ENCODE measurements at regions not wholly inside any gene's neighbourhood (a gene's known extent, or its start where the extent isn't known, plus 50 kb on each side); places are given as distances from the start of the nearest gene placed in this dataset.

GRCh38 chr2:192783643-192784042 is 588.9 kb upstream of the TMEFF2 start:
- Histone ChIP-seq H3K9me2 (no peaks in the 10 kb centered on the region), H3K79me2 (ENCODE audit: insufficient read depth) (no peaks in the 10 kb centered on the region), H3K27me3 (ENCODE audit: insufficient read depth) (no peaks in the 10 kb centered on the region), H3K9ac (no peak overlapping the region), H3F3A (replicated peaks; ENCODE audit: insufficient read depth) (no peaks in the 10 kb centered on the region), H4K20me1 (ENCODE audit: insufficient read depth) (no peaks in the 10 kb centered on the region), H3K9me3 (no peaks in the 10 kb centered on the region), H3K4me3 (ENCODE audit: low read depth in 2 of 2, low read length in 1 of 2) (no peak overlapping the region), H2AFZ (ENCODE audit: low read depth) (no peak overlapping the region), H3K4me1 (ENCODE audit: control insufficient read depth in 1 of 2, insufficient read depth in 2 of 2, low read depth in 1 of 2, low read length in 1 of 2) (no peaks in the 10 kb centered on the region), H3K4me2 (no peak overlapping the region), H3K36me3 (replicated peaks in 1 of 2; ENCODE audit: control insufficient read depth in 1 of 2, insufficient read depth in 2 of 2, low read length in 1 of 2) (no peaks in the 10 kb centered on the region), H3K27ac (ENCODE audit: low read depth in 2 of 2, low read length in 1 of 2) (no peak overlapping the region)
- POLR2A ChIA-PET = no interaction called here
- no peak for TF ChIP-seq RCOR1 (IDR thresholded peaks at IDR 0.05; ENCODE audit: low read length)
- 60% methylated on average over 3 of the region's 3 CpGs for WGBS (ENCODE audit: low lambda C conversion rate)
- DNase-seq = no peak
- CTCF ChIA-PET = interaction anchor here (1.3 kb wide), 1 partner anchor 34 kb away, joined by 4 read pairs; no protein-coding TSS in a partner anchor

- H3K4me3 ChIP-seq (ENCODE audit: low read depth in 2 of 2, low read length in 1 of 2) = no peak overlapping the region
- H3K4me1 ChIP-seq (ENCODE audit: control insufficient read depth in 1 of 2, insufficient read depth in 2 of 2, low read depth in 1 of 2, low read length in 1 of 2) = no peaks in the 10 kb centered on the region
- no peaks in the 10 kb centered on the region for H3K9me3 ChIP-seq
- H3F3A ChIP-seq (replicated peaks; ENCODE audit: insufficient read depth) = no peaks in the 10 kb centered on the region
- DNase-seq = no peak
- no peak for TF ChIP-seq NRF1 (IDR thresholded peaks at IDR 0.05; ENCODE audit: low read depth, low read length)
- TF ChIP-seq JUND (IDR thresholded peaks at IDR 0.05) = no peak
- TF ChIP-seq YY1 (IDR thresholded peaks at IDR 0.05; ENCODE audit: low read depth) = no peak
- no peak for TF ChIP-seq FOXJ3 (CRISPR knock-in tag; IDR thresholded peaks at IDR 0.05)
- no peak for TF ChIP-seq RFX5 (IDR thresholded peaks at IDR 0.05; ENCODE audit: low read length)
- TF ChIP-seq RAD21 (IDR thresholded peaks at IDR 0.05; ENCODE audit: low read length) = no peak
- no peak for TF ChIP-seq FOXM1 (IDR thresholded peaks at IDR 0.05; ENCODE audit: low read depth)
- TF ChIP-seq, protein P1, sequence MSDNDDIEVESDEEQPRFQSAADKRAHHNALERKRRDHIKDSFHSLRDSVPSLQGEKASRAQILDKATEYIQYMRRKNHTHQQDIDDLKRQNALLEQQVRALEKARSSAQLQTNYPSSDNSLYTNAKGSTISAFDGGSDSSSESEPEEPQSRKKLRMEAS (IDR thresholded peaks at IDR 0.05; ENCODE audit: low read depth) = no peak
- no peak for TF ChIP-seq RCOR1 (IDR thresholded peaks at IDR 0.05; ENCODE audit: low read length)
- TF ChIP-seq SIN3A (IDR thresholded peaks at IDR 0.05; ENCODE audit: borderline replicate concordance, low read depth, low read length) = no peak
- no peak for TF ChIP-seq CHD2 (IDR thresholded peaks at IDR 0.05; ENCODE audit: low read length, partially characterized antibody)
- no peak for TF ChIP-seq ZBTB33 (IDR thresholded peaks at IDR 0.05; ENCODE audit: borderline replicate concordance, low read depth)
- TF ChIP-seq NFIC (IDR thresholded peaks at IDR 0.05; ENCODE audit: borderline replicate concordance) = no peak
- TF ChIP-seq, protein P2, sequence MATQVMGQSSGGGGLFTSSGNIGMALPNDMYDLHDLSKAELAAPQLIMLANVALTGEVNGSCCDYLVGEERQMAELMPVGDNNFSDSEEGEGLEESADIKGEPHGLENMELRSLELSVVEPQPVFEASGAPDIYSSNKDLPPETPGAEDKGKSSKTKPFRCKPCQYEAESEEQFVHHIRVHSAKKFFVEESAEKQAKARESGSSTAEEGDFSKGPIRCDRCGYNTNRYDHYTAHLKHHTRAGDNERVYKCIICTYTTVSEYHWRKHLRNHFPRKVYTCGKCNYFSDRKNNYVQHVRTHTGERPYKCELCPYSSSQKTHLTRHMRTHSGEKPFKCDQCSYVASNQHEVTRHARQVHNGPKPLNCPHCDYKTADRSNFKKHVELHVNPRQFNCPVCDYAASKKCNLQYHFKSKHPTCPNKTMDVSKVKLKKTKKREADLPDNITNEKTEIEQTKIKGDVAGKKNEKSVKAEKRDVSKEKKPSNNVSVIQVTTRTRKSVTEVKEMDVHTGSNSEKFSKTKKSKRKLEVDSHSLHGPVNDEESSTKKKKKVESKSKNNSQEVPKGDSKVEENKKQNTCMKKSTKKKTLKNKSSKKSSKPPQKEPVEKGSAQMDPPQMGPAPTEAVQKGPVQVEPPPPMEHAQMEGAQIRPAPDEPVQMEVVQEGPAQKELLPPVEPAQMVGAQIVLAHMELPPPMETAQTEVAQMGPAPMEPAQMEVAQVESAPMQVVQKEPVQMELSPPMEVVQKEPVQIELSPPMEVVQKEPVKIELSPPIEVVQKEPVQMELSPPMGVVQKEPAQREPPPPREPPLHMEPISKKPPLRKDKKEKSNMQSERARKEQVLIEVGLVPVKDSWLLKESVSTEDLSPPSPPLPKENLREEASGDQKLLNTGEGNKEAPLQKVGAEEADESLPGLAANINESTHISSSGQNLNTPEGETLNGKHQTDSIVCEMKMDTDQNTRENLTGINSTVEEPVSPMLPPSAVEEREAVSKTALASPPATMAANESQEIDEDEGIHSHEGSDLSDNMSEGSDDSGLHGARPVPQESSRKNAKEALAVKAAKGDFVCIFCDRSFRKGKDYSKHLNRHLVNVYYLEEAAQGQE (IDR thresholded peaks at IDR 0.05; ENCODE audit: low read depth, low read length) = no peak
- TF ChIP-seq, protein P3, sequence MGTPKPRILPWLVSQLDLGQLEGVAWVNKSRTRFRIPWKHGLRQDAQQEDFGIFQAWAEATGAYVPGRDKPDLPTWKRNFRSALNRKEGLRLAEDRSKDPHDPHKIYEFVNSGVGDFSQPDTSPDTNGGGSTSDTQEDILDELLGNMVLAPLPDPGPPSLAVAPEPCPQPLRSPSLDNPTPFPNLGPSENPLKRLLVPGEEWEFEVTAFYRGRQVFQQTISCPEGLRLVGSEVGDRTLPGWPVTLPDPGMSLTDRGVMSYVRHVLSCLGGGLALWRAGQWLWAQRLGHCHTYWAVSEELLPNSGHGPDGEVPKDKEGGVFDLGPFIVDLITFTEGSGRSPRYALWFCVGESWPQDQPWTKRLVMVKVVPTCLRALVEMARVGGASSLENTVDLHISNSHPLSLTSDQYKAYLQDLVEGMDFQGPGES (IDR thresholded peaks at IDR 0.05; ENCODE audit: low read depth, low read length) = no peak
- TF ChIP-seq EZH2phosphoT487 (IDR thresholded peaks at IDR 0.05; ENCODE audit: borderline replicate concordance, low read depth) = no peak
- no peak for TF ChIP-seq EP300 (IDR thresholded peaks at IDR 0.05; ENCODE audit: borderline replicate concordance in 1 of 2, low read depth in 1 of 2, low read length in 1 of 2)
- no peaks in the 10 kb centered on the region for H3K27me3 ChIP-seq (ENCODE audit: insufficient read depth)
- no peaks in the 10 kb centered on the region for H4K20me1 ChIP-seq (ENCODE audit: insufficient read depth)
- no peak overlapping the region for H3K27ac ChIP-seq (ENCODE audit: low read depth in 2 of 2, low read length in 1 of 2)
- H3K4me2 ChIP-seq = no peak overlapping the region
- H3K36me3 ChIP-seq (replicated peaks in 1 of 2; ENCODE audit: control insufficient read depth in 1 of 2, insufficient read depth in 2 of 2, low read length in 1 of 2) = no peaks in the 10 kb centered on the region
- no peak overlapping the region for H2AFZ ChIP-seq (ENCODE audit: low read depth)
- H3K9ac ChIP-seq = no peak overlapping the region
- H3K79me2 ChIP-seq (ENCODE audit: insufficient read depth) = no peaks in the 10 kb centered on the region
- no peaks in the 10 kb centered on the region for H3K9me2 ChIP-seq
- ChIA-PET POLR2A (no interaction called here), CTCF (interaction anchor here (1.8 kb wide), 1 partner anchor 26 kb away, joined by 3 read pairs; no protein-coding TSS in a partner anchor)
- WGBS (ENCODE audit: low lambda C conversion rate) = 55% methylated on average over 6 of the region's 6 CpGs
Measured at GRCh38 chr2:192775459-192776262, 580.9 kb upstream of the TMEFF2 start.
